ENCODE measurements at regions not wholly inside any gene's neighbourhood (a gene's known extent, or its start where the extent isn't known, plus 50 kb on each side); places are given as distances from the start of the nearest gene placed in this dataset.

GRCh38 chr6:109235481-109236038 lies 140.3 kb downstream of the CEP57L1 start:
- TF ChIP-seq E2F6 (IDR thresholded peaks at IDR 0.05; ENCODE audit: borderline replicate concordance in 1 of 2, extremely low read depth in 1 of 2, insufficient read depth in 1 of 2, insufficient read length in 1 of 2, low read depth in 1 of 2, low read length in 1 of 2, poor library complexity in 1 of 2, severe bottlenecking in 1 of 2): no peak
- TF ChIP-seq ZNF398 (CRISPR knock-in tag; IDR thresholded peaks at IDR 0.05): no peak
- no peak for TF ChIP-seq GABPA (tag; conservative IDR thresholded peaks at IDR 0.05; ENCODE audit: low read depth)
- TF ChIP-seq ZNF354B (CRISPR knock-in tag; IDR thresholded peaks at IDR 0.05): no peak
- no peak for TF ChIP-seq SRF (CRISPR knock-in tag; IDR thresholded peaks at IDR 0.05)
- no peak for TF ChIP-seq LEF1 (IDR thresholded peaks at IDR 0.05)
- TF ChIP-seq IRF2 (CRISPR knock-in tag; IDR thresholded peaks at IDR 0.05): no peak

All from K562 (cell line).